HCT116 (cell line): ENCODE measurements at regions not wholly inside any gene's neighbourhood (a gene's known extent, or its start where the extent isn't known, plus 50 kb on each side); places are given as distances from the start of the nearest gene placed in this dataset.
"Not testable (repeated sequence)": the region's sequence is repeated elsewhere in the genome, so short reads cannot be mapped to it uniquely, and the experiment has no call there.

Experiments used
- ATAC-seq: fragments of 200-7000 bp; cut with Tn5 transposase; 2 replicates; pipeline ENCODE4 v1.9.1; 2020; ENCODE audit warnings: mild to moderate bottlenecking, moderate library complexity
- BruUV-seq: library from RNA; stranded (reverse); fragments of 400-500 nt; replicated peaks from 2 replicates; lab custom pipeline; 2021; lab: Mats Ljungman, UMichigan
- CTCF ChIA-PET: fragments of 300-600 bp; sonication (Branson Sonifier 250); formaldehyde crosslinking; loops from one replicate; lab custom pipeline; 2021; ENCODE audit warnings: antibody characterized with exemption; lab: Charles Lee
- POLR2A ChIA-PET: fragments of 300-600, 350-600 bp; sonication (Branson Sonifier 250); formaldehyde crosslinking; loops from one replicate; lab custom pipeline; 2021; ENCODE audit warnings: antibody characterized with exemption; lab: Charles Lee
- RAD21 ChIA-PET, 2 experiments: fragments of 300-600 bp; sonication (Branson Sonifier 250); formaldehyde crosslinking; loops; one replicate each; lab custom pipeline; 2023; ENCODE audit warnings: low total read pairs in 2 of 2; ENCODE audit not compliant: uncharacterized antibody in 2 of 2, unreplicated experiment in 2 of 2, low non-redundant PET in 1 of 2; lab: Charles Lee
- DNase-seq: peaks from one replicate; pipeline ENCODE4 v3.0.0-alpha.2; 2010; ENCODE audit warnings: low read depth, low spot score
- H2AFZ ChIP-seq: fragments of 200-600 bp; shearing (Covaris generic), sonication (generic); 2 replicates; pipeline ENCODE4 v1.6.1; 2017; ENCODE audit warnings: low read depth, mixed run types, mixed read lengths, antibody characterized with exemption, low read length; ENCODE audit not compliant: poor library complexity, severe bottlenecking
- H3K27ac ChIP-seq: 2 replicates; pipeline ENCODE4 v1.5.1; 2012; ENCODE audit warnings: low read depth, low read length
- H3K27me3 ChIP-seq: fragments of 200-600 bp; sonication (generic); 2 replicates; pipeline ENCODE4 v1.6.1; 2016; ENCODE audit warnings: mixed run types, low read length, mixed read lengths; ENCODE audit not compliant: insufficient read depth
- H3K36me3 ChIP-seq, 2 experiments: fragments of 200-500 bp in 1 of 2; fragments of 200-600 bp in 1 of 2; sonication (Bioruptor generic) in 1 of 2; sonication (generic) in 1 of 2; 2 replicates each; pipeline versions ENCODE4 v1.5.1 to v1.6.1; 2014 to 2016; ENCODE audit warnings: low read length in 2 of 2, inconsistent platforms in 1 of 2, mixed read lengths in 1 of 2, mixed run types in 1 of 2; ENCODE audit not compliant: insufficient read depth in 2 of 2, control insufficient read depth in 1 of 2
- H3K4me1 ChIP-seq, 2 experiments: fragments of 200-600 bp in 1 of 2; sonication (generic) in 1 of 2; 2 replicates each; pipeline versions ENCODE4 v1.5.1 to v1.6.1; 2012 to 2017; ENCODE audit warnings: low read length in 2 of 2, inconsistent platforms in 1 of 2, mild to moderate bottlenecking in 1 of 2, mixed read lengths in 1 of 2, mixed run types in 1 of 2, moderate library complexity in 1 of 2; ENCODE audit not compliant: insufficient read depth in 2 of 2, control insufficient read depth in 1 of 2
- H3K4me2 ChIP-seq: fragments of 200-600 bp; sonication (generic); 2 replicates; pipeline ENCODE4 v1.6.1; 2017; ENCODE audit warnings: mixed run types, low read length, mixed read lengths
- H3K4me3 ChIP-seq, 2 experiments: fragments of 200-600 bp in 1 of 2; sonication (generic) in 1 of 2; replicated peaks in 1 of 2; 2 replicates each; pipeline ENCODE4 v1.5.1; 2011 to 2016; ENCODE audit warnings: low read length in 2 of 2, control low read depth in 1 of 2, low read depth in 1 of 2, mild to moderate bottlenecking in 1 of 2, mixed read lengths in 1 of 2, mixed run types in 1 of 2
- H3K79me2 ChIP-seq: fragments of 200-600 bp; sonication (generic); 2 replicates; pipeline ENCODE4 v1.6.1; 2017; ENCODE audit warnings: mild to moderate bottlenecking, mixed run types, low read length, moderate library complexity, mixed read lengths; ENCODE audit not compliant: insufficient read depth
- H3K9ac ChIP-seq: fragments of 200-600 bp; sonication (generic); 2 replicates; pipeline ENCODE4 v1.6.1; 2016; ENCODE audit warnings: low read length, mixed read lengths
- H3K9me2 ChIP-seq: fragments of 200-600 bp; sonication (generic), shearing (Covaris generic); 2 replicates; pipeline ENCODE4 v1.6.1; 2017; ENCODE audit warnings: mixed run types, mild to moderate bottlenecking, moderate library complexity; ENCODE audit not compliant: insufficient read depth
- H3K9me3 ChIP-seq, 2 experiments: fragments of 200-500 bp in 1 of 2; fragments of 200-600 bp in 1 of 2; sonication (Bioruptor generic) in 1 of 2; sonication (generic) in 1 of 2; 2 replicates each; pipeline ENCODE4 v1.6.1; 2014 to 2017; ENCODE audit warnings: low read length in 2 of 2, mixed read lengths in 2 of 2, inconsistent platforms in 1 of 2, low read depth in 1 of 2, mild to moderate bottlenecking in 1 of 2, mixed run types in 1 of 2, moderate library complexity in 1 of 2; ENCODE audit not compliant: control insufficient read depth in 1 of 2, insufficient read depth in 1 of 2
- H4K20me1 ChIP-seq: fragments of 200-600 bp; sonication (generic), shearing (Covaris generic); 2 replicates; pipeline ENCODE4 v1.6.1; 2017; ENCODE audit warnings: mixed run types, mild to moderate bottlenecking, moderate library complexity; ENCODE audit not compliant: insufficient read depth
- CTCF ChIP-seq, 3 experiments: fragments of 200-600 bp in 1 of 3; sonication (generic) in 1 of 3; IDR thresholded peaks in 2 of 3; conservative IDR thresholded peaks in 1 of 3; 2 replicates each; pipeline ENCODE4 v1.5.1; 2012 to 2017; ENCODE audit warnings: low read depth in 2 of 3, low read length in 2 of 3, antibody characterized with exemption in 1 of 3, borderline replicate concordance in 1 of 3, control low read depth in 1 of 3, mild to moderate bottlenecking in 1 of 3, mixed read lengths in 1 of 3, mixed run types in 1 of 3, moderate library complexity in 1 of 3; ENCODE audit not compliant: insufficient read depth in 1 of 3
- ELF1 ChIP-seq: IDR thresholded peaks from 2 replicates; pipeline ENCODE4 v1.6.1; 2012; ENCODE audit warnings: low read depth, borderline replicate concordance
- POLR2A ChIP-seq: IDR thresholded peaks from 2 replicates; pipeline ENCODE4 v1.7.0; 2011; ENCODE audit warnings: borderline replicate concordance; ENCODE audit not compliant: insufficient read depth, insufficient read length; ENCODE audit errors: extremely low read depth
- REST ChIP-seq: IDR thresholded peaks from 2 replicates; pipeline ENCODE4 v1.6.1; 2012; ENCODE audit warnings: low read depth
- SIN3A ChIP-seq: IDR thresholded peaks from 2 replicates; pipeline ENCODE4 v1.6.1; 2012; ENCODE audit warnings: low read depth
- SRF ChIP-seq: IDR thresholded peaks from 2 replicates; pipeline ENCODE4 v1.6.1; 2012; ENCODE audit warnings: low read depth
- intact Hi-C: fragments of 100-400 bp; cut with micrococcal nuclease; formaldehyde crosslinking; loops from 2 replicates; pipeline ENCODE4 v1.10.0; 2022

DNA sequence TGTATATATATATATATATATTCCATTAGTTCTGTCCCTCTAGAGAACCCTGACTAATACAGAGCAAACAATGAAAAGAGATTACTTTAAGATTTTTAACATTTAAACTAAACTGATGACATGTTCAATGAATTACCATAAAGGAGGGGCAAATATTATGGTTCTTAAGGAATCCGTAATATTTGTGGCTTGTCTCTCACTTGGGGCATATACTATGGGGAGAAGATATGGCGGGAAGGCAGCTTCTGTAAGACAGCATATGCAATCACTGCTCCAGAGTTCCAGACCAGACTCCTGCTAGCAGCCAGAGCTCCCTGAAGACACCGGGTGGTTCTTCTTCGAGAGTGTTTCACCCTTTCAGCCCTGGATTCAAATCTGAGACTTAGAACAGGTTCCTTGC is 321.1 kb upstream of the NT5E start:
- ATAC-seq, result no peak
- H3K4me3 ChIP-seq, result no peak overlapping the region
- H3K4me1 ChIP-seq, result no peaks in the 10 kb centered on the region
- BruUV-seq, result no TSS peak
- H4K20me1 ChIP-seq, result no peaks in the 10 kb centered on the region
- RAD21 ChIA-PET, result no interaction called here
- TF ChIP-seq REST, result no peak
- TF ChIP-seq CTCF (IDR thresholded peaks at IDR 0.05 in 2 of 3, conservative IDR thresholded peaks at IDR 0.05 in 1 of 3; ENCODE audit: borderline replicate concordance in 1 of 3, insufficient read depth in 1 of 3, low read depth in 2 of 3, low read length in 2 of 3), result no peak
- no peak for TF ChIP-seq POLR2A
- TF ChIP-seq ELF1, result no peak
- TF ChIP-seq SRF, result no peak
- TF ChIP-seq SIN3A, result no peak
- H3K27me3 ChIP-seq, result 0 out of 2 replicates have a peak, but pooled peaks cover 9% of the 10 kb centered on the region
- CTCF ChIA-PET, result no interaction called here
- H2AFZ ChIP-seq, result no peak overlapping the region
- DNase-seq, result no peak
- POLR2A ChIA-PET, result no interaction called here
- H3K36me3 ChIP-seq, result no peaks in the 10 kb centered on the region
- H3K27ac ChIP-seq, result no peak overlapping the region
- intact Hi-C loops, result loop anchor here (5.0 to 10.0 kb wide), 4 partner anchors 114 to 886 kb away; no protein-coding TSS in a partner anchor
- no peaks in the 10 kb centered on the region for H3K9me2 ChIP-seq
- no peak overlapping the region for H3K9ac ChIP-seq
- no peak overlapping the region for H3K4me2 ChIP-seq
- H3K79me2 ChIP-seq, result no peaks in the 10 kb centered on the region
- H3K9me3 ChIP-seq, result no peaks in the 10 kb centered on the region

- H3K4me3 ChIP-seq, H3K4me1 ChIP-seq, H3K36me3 ChIP-seq, BruUV-seq, RAD21 ChIA-PET, H2AFZ ChIP-seq, H3K27ac ChIP-seq, H3K4me2 ChIP-seq, POLR2A ChIA-PET, H3K9me2 ChIP-seq, DNase-seq, H3K9ac ChIP-seq, H3K27me3 ChIP-seq, ATAC-seq, H3K79me2 ChIP-seq, H3K9me3 ChIP-seq, H4K20me1 ChIP-seq: not testable (repeated sequence)
- intact Hi-C loops, result loop anchor here (5.0 to 10.0 kb wide), 4 partner anchors 113 to 886 kb away; no protein-coding TSS in a partner anchor
- CTCF ChIA-PET, result interaction anchor here (1.9 to 2.2 kb wide), 2 partner anchors 10 to 195 kb away, joined by 6 read pairs; no protein-coding TSS in a partner anchor
These were observed 321.6 kb upstream of the NT5E start for GRCh38 chr6:85128256-85128655.
